Gastrocnemius medialis (tissue), 4 donors: ENCODE measurements at regions not wholly inside any gene's neighbourhood (a gene's known extent, or its start where the extent isn't known, plus 50 kb on each side); places are given as distances from the start of the nearest gene placed in this dataset.

Source experiments
- ATAC-seq, 2 donors: fragments of 150-250 bp; one replicate each; pipeline ENCODE4 v1.9.1; 2016
- DNase-seq, 2 donors: peaks; one replicate each; pipeline ENCODE4 v3.0.0-alpha.2; 2019
- H3K27ac ChIP-seq, 4 donors: fragments of 200-600 bp; sonication (generic); 1 replicate in 1 of 4; 2 replicates in 3 of 4; pipeline ENCODE4 v1.5.1; 2016 to 2018; ENCODE audit warnings: mild to moderate bottlenecking in 2 of 4, moderate library complexity in 1 of 4
- H3K27me3 ChIP-seq, 3 donors: fragments of 200-600 bp; sonication (generic) in 2 of 3; 1 replicate in 1 of 3; 2 replicates in 2 of 3; pipeline versions ENCODE4 v1.5.1 to v1.6.0; 2016 to 2019; ENCODE audit warnings: mild to moderate bottlenecking in 1 of 3, moderate library complexity in 1 of 3
- H3K36me3 ChIP-seq, 2 donors: fragments of 200-600 bp; sonication (generic) in 1 of 2; one replicate each; pipeline ENCODE4 v1.5.1; 2017 to 2018
- H3K4me1 ChIP-seq, 2 donors: fragments of 200-600 bp; sonication (generic) in 1 of 2; one replicate each; pipeline ENCODE4 v1.5.1; 2016 to 2017; ENCODE audit warnings: mild to moderate bottlenecking in 2 of 2
- H3K4me3 ChIP-seq, 4 donors: fragments of 200-600 bp; sonication (generic) in 3 of 4; 1 replicate in 1 of 4; 2 replicates in 3 of 4; pipeline ENCODE4 v1.5.1; 2016 to 2019; ENCODE audit warnings: mild to moderate bottlenecking in 2 of 4
- H3K9me3 ChIP-seq, 3 donors: fragments of 200-600 bp; sonication (generic) in 2 of 3; 1 replicate in 1 of 3; 2 replicates in 2 of 3; pipeline ENCODE4 v1.5.1; 2016 to 2019
- CTCF ChIP-seq, 5 experiments: fragments of 450-650 bp in 3 of 5; fragments of 200-600 bp in 2 of 5; sonication (generic) in 2 of 5; IDR thresholded peaks in 4 of 5; conservative IDR thresholded peaks in 1 of 5; 1 replicate in 4 of 5; 2 replicates in 1 of 5; pipeline ENCODE4 v1.5.1; 2016 to 2019; ENCODE audit warnings: antibody characterized with exemption in 5 of 5, mild to moderate bottlenecking in 3 of 5, moderate library complexity in 3 of 5
- POLR2A ChIP-seq, 2 donors: fragments of 450-650 bp; IDR thresholded peaks; one replicate each; pipeline ENCODE4 v1.6.1; 2017; ENCODE audit warnings: antibody characterized with exemption in 2 of 2, mild to moderate bottlenecking in 2 of 2, moderate library complexity in 2 of 2
- in situ Hi-C, 4 donors: fragments of 200-750 bp; cut with MboI; loops; one replicate each; pipeline versions ENCODE4 v1.15.0 to v1.8.0; 2017; ENCODE audit warnings: low sequenced_read_pairs in 4 of 4
- intact Hi-C: fragments of 100-400 bp; cut with DNase I; formaldehyde crosslinking; loops from one replicate; pipeline ENCODE4 v1.15.1; 2023; ENCODE audit warnings: low total_unique reads

GRCh38 chr6:1519597-1519996, 90.1 kb upstream of the FOXC1 start:
- no peak overlapping the region for H3K27ac ChIP-seq
- H3K4me3 ChIP-seq = no peak overlapping the region
- no peaks in the 10 kb centered on the region for H3K4me1 ChIP-seq
- intact Hi-C loops (no loop called here), in situ Hi-C loops (no loop called here)
- no peak for DNase-seq
- no peaks in the 10 kb centered on the region for H3K9me3 ChIP-seq
- ATAC-seq = no peak
- no peaks in the 10 kb centered on the region for H3K36me3 ChIP-seq
- no peak for TF ChIP-seq CTCF (IDR thresholded peaks at IDR 0.05 in 4 of 5, conservative IDR thresholded peaks at IDR 0.05 in 1 of 5)
- H3K27me3 ChIP-seq = peaks cover 13 to 24% (median 17%) of the 10 kb centered on the region in 3 donors

GRCh38 chr6:1522779-1523178, 86.9 kb upstream of the FOXC1 start:
- H3K27ac ChIP-seq = no peak overlapping the region
- no peaks in the 10 kb centered on the region for H3K9me3 ChIP-seq
- H3K4me3 ChIP-seq = no peak overlapping the region
- intact Hi-C loops (no loop called here), in situ Hi-C loops (no loop called here)
- TF ChIP-seq CTCF (IDR thresholded peaks at IDR 0.05 in 4 of 5, conservative IDR thresholded peaks at IDR 0.05 in 1 of 5) (no peak), POLR2A (IDR thresholded peaks at IDR 0.05) (no peak)
- peaks cover 17 to 18% of the 10 kb centered on the region in 2 donors for H3K4me1 ChIP-seq
- H3K27me3 ChIP-seq = peaks cover 13 to 24% (median 17%) of the 10 kb centered on the region in 3 donors
- no peaks in the 10 kb centered on the region for H3K36me3 ChIP-seq
- ATAC-seq (no peak), DNase-seq (no peak)

- H3K36me3 ChIP-seq = no peaks in the 10 kb centered on the region
- peaks cover 13 to 24% (median 17%) of the 10 kb centered on the region in 3 donors for H3K27me3 ChIP-seq
- H3K9me3 ChIP-seq = no peaks in the 10 kb centered on the region
- in situ Hi-C loops = no loop called here
- intact Hi-C loops = loop anchor here (1.0 kb wide), 1 partner anchor 31 kb away; no protein-coding TSS in a partner anchor
- peak overlapping the region in 3 of 4 donors; percentile 14 to 37 (median 16) for H3K4me3 ChIP-seq
- TF ChIP-seq POLR2A (IDR thresholded peaks at IDR 0.05) (no peak), CTCF (IDR thresholded peaks at IDR 0.05 in 4 of 5, conservative IDR thresholded peaks at IDR 0.05 in 1 of 5) (peak; percentile 31 to 75 (median 64))
- peaks cover 18 to 22% of the 10 kb centered on the region in 2 donors for H3K4me1 ChIP-seq
- no peak overlapping the region for H3K27ac ChIP-seq
- ATAC-seq (peak; percentile 40 to 56), DNase-seq (peak; percentile 47 to 66)
Measured at GRCh38 chr6:1524040-1524480, 85.7 kb upstream of the FOXC1 start.

GRCh38 chr6:1525364-1526038, 84.2 kb upstream of the FOXC1 start:
- intact Hi-C loops (no loop called here), in situ Hi-C loops (no loop called here)
- Histone ChIP-seq H3K4me3 (no peak overlapping the region), H3K27me3 (peaks cover 13 to 24% (median 17%) of the 10 kb centered on the region in 3 donors), H3K4me1 (peaks cover 18 to 22% of the 10 kb centered on the region in 2 donors), H3K9me3 (no peaks in the 10 kb centered on the region), H3K27ac (no peak overlapping the region), H3K36me3 (no peaks in the 10 kb centered on the region)
- TF ChIP-seq POLR2A (IDR thresholded peaks at IDR 0.05) (no peak), CTCF (IDR thresholded peaks at IDR 0.05 in 4 of 5, conservative IDR thresholded peaks at IDR 0.05 in 1 of 5) (no peak)
- ATAC-seq (no peak), DNase-seq (no peak)
